ENCODE measurements at regions not wholly inside any gene's neighbourhood (a gene's known extent, or its start where the extent isn't known, plus 50 kb on each side); places are given as distances from the start of the nearest gene placed in this dataset.

DNA sequence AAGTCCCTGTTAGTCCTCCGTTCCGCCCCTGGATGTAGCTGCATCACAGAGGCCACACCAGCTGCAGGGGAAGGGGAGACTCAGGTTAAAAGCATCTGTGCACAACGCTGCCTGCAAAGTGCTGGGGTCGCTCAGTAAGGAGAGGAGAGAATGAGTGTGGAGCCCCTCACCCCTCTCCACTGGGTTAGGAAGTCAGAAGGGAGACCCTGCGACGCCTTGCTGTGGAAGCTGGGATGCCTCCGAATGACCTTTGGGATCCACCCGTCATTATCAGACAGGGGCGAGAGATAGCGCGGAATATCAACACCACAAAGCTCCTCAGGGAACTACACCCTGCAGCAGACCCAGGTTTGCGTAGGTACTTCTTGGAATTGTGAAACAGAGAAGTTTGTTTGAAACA lies 167.7 kb upstream of the SHH start:
- TF ChIP-seq, protein P1, sequence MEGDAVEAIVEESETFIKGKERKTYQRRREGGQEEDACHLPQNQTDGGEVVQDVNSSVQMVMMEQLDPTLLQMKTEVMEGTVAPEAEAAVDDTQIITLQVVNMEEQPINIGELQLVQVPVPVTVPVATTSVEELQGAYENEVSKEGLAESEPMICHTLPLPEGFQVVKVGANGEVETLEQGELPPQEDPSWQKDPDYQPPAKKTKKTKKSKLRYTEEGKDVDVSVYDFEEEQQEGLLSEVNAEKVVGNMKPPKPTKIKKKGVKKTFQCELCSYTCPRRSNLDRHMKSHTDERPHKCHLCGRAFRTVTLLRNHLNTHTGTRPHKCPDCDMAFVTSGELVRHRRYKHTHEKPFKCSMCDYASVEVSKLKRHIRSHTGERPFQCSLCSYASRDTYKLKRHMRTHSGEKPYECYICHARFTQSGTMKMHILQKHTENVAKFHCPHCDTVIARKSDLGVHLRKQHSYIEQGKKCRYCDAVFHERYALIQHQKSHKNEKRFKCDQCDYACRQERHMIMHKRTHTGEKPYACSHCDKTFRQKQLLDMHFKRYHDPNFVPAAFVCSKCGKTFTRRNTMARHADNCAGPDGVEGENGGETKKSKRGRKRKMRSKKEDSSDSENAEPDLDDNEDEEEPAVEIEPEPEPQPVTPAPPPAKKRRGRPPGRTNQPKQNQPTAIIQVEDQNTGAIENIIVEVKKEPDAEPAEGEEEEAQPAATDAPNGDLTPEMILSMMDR (IDR thresholded peaks at IDR 0.05; ENCODE audit: low read depth, low read length): no peak

DNA sequence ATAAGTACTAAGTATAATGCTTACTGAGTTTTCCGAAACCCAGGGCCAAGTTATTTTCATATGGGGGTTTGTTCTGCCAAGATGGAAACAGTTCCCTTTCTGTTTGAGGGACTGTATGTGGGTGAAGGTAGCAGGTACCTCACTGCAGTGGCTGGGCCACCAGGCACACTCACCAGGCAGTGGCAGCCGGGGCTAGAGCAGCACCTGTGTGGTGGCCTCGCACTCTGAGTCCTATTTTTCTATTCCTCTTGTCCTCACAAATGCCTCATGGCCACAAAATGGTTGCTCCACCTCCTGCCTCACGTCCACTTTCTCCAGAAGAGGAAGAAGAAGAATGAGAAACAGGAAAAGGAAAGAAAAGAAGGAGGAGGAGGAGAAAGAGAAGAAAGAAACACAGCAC lies 167.3 kb upstream of the SHH start:
- DNase-seq (ENCODE audit: low read depth in 2 of 2): no peak
- no peak overlapping the region for H3K4me3 ChIP-seq (replicated peaks in 1 of 2; ENCODE audit: low read depth in 2 of 2, low read length in 2 of 2)
- TF ChIP-seq, protein P1 (IDR thresholded peaks at IDR 0.05; ENCODE audit: low read depth, low read length): no peak

More for the DNA sequence above, 167.7 kb upstream of the SHH start:
- no peak for DNase-seq (ENCODE audit: low read depth in 2 of 2)
- no peak overlapping the region for H3K4me3 ChIP-seq (replicated peaks in 1 of 2; ENCODE audit: low read depth in 2 of 2, low read length in 2 of 2)

DNA sequence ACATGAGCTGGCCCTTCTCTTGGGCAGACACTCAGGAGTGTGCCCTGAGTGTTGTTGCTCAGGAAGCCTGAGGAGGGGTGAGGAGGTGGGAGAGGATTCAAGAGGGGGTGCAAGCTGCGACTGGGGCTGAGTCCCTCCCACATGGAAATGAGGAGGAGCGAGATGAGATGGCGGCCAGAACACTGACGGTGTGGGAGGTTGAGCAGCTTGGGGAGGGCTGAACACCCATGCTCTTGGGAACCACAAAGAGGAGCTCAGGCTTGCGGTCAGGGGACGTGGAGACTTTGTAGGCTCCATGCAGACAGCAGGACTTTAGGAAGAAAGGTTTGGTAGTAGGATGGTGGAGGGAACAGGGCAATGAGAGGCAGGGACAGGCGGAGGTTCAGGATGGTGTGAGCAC lies 163.2 kb upstream of the SHH start:
- H3K4me3 ChIP-seq (replicated peaks in 1 of 2; ENCODE audit: low read depth in 2 of 2, low read length in 2 of 2): no peak overlapping the region
- TF ChIP-seq, protein P1 (IDR thresholded peaks at IDR 0.05; ENCODE audit: low read depth, low read length): no peak
- no peak for DNase-seq (ENCODE audit: low read depth in 2 of 2)

DNA sequence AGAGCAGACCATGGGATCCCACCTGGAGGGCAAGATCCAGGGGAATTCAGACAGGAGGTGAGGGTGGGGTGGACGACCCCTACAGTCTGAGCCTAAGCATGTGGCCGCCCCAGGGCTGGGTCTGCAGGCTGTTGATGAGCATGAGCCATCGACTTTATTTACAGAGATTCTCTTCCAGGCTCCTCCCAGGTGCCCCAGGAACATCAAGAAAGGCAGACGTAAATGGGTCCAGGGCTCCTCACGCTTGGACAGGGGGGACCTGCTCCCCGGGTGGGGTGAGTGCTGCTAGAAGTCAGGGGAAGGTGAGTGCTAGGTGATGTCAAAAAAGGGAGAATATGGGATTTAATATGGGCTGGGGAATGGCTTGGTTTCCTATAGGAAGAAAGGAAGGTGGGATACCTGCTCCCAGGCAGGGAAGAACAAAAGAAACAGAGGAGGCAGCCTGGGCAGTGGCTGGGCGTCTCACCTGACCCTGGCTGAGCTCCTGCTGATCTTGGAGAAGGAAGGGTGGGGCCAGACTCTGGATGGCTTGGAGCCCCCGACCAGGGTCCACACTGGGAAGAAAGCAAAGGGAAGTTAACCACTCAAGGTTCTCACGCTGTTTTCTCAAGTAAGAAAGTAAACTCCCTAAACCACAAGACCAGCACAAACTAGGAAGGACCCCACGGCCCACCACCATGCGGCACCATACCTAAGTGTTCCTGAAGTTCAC lies 162.1 kb upstream of the SHH start:
- TF ChIP-seq, protein P1 (IDR thresholded peaks at IDR 0.05; ENCODE audit: low read depth, low read length): no peak
- no peak overlapping the region for H3K4me3 ChIP-seq (replicated peaks in 1 of 2; ENCODE audit: low read depth in 2 of 2, low read length in 2 of 2)
- DNase-seq (ENCODE audit: low read depth in 2 of 2): no peak

DNA sequence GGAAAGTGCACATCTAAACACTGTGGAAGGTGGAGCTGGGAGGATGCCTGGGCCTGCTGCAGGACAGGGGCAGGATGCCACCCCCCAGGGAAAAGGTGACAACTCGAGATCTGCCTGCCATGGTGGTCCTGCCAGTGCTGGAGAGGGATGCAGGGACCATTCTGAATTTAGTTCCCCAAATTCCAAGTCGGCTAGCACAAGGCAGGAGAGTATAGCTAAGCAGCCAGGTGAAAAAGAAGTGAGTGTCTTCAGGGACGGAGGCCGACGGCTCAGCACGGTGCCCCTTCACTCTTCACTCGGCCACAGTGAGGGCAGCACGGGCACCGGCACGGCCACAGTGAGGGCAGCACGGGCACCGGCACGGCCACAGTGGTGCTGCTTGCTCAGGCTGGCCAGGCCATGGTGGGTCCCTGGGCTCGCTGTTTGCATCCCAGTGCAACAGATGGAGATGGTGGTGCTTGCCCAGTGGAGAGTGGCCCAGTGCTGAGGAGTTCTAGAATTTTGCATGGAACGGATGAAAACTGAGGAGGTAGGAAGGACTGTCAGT lies 161.3 kb upstream of the SHH start:
- H3K4me3 ChIP-seq (replicated peaks in 1 of 2; ENCODE audit: low read depth in 2 of 2, low read length in 2 of 2): no peak overlapping the region
- TF ChIP-seq, protein P1 (IDR thresholded peaks at IDR 0.05; ENCODE audit: low read depth, low read length): no peak
- no peak for DNase-seq (ENCODE audit: low read depth in 2 of 2)

DNA sequence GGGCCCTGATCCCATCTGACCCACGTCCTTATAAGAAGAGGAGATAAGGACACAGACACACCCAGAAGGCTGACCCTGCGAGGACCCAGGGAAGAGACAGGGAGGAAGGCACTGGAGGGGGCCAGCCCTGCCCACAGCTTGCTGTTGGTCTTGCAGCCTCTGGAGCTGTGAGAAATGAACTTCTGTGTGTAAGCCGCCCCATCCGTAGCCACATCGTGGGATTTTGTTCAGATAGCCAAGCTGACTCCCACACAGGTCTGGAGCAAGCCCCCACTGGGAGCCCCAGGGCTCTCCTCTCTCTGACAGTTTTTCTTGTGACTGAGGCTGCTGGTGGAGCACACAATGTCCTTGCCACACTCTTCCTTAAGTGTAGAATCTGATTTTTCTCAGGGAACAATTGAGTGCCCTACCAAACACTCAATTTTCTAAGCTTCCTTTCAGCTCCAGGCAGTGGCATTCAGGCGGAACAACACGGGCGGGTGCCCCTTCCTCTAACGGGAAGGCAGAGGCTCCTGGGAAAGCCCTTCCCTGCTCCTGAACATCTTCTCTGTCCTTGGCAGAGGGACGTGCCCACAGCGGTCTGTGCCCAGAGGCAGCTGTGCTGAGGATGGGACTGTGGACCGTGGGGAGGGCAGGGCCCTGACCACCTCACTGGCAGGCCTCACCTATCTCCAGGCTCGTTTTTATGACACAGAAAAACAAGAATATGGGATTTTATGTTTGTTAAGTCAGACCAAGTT lies 160.6 kb upstream of the SHH start:
- TF ChIP-seq, protein P1 (IDR thresholded peaks at IDR 0.05; ENCODE audit: low read depth, low read length): no peak
- H3K4me3 ChIP-seq (replicated peaks in 1 of 2; ENCODE audit: low read depth in 2 of 2, low read length in 2 of 2): no peak overlapping the region
- no peak for DNase-seq (ENCODE audit: low read depth in 2 of 2)
